ENCODE measurements at regions not wholly inside any gene's neighbourhood (a gene's known extent, or its start where the extent isn't known, plus 50 kb on each side); places are given as distances from the start of the nearest gene placed in this dataset.

GRCh38 chr13:73782450-73783449 lies 351.5 kb downstream of the KLF12 start:
- DNase-seq, result no peak

- DNase-seq, result no peak
These were observed 352.8 kb downstream of the KLF12 start for GRCh38 chr13:73781384-73781783.

- no peak for DNase-seq
These were observed 354.3 kb downstream of the KLF12 start for GRCh38 chr13:73779881-73780280.

GRCh38 chr13:73778242-73778864 lies 355.9 kb downstream of the KLF12 start:
- DNase-seq, result no peak

- DNase-seq, result no peak
These were observed 357.1 kb downstream of the KLF12 start for GRCh38 chr13:73777134-73777533.

GRCh38 chr13:73776151-73776785 lies 357.9 kb downstream of the KLF12 start:
- no peak for DNase-seq

GRCh38 chr13:73773168-73773549 lies 361.0 kb downstream of the KLF12 start:
- DNase-seq, result no peak

GRCh38 chr13:73772449-73773167 lies 361.6 kb downstream of the KLF12 start:
- DNase-seq, result no peak

GRCh38 chr13:73767747-73768315 lies 366.4 kb downstream of the KLF12 start:
- no peak for DNase-seq

- DNase-seq, result no peak
These were observed 366.9 kb downstream of the KLF12 start for GRCh38 chr13:73767191-73767741.

- DNase-seq, result peak in 1 of 2 experiments; percentile 54
These were observed 368.4 kb downstream of the KLF12 start for GRCh38 chr13:73765651-73766384.

- DNase-seq, result no peak
These were observed 374.8 kb downstream of the KLF12 start for GRCh38 chr13:73759434-73759833.

GRCh38 chr13:73757481-73758233 lies 376.5 kb downstream of the KLF12 start:
- DNase-seq, result no peak

- no peak for DNase-seq
These were observed 379.4 kb downstream of the KLF12 start for GRCh38 chr13:73754727-73755292.

GRCh38 chr13:73754241-73754640 lies 380.0 kb downstream of the KLF12 start:
- DNase-seq, result no peak

GRCh38 chr13:73751290-73751689 lies 382.9 kb downstream of the KLF12 start:
- DNase-seq, result no peak

- DNase-seq, result no peak
These were observed 385.8 kb downstream of the KLF12 start for GRCh38 chr13:73748404-73748803.

GRCh38 chr13:73745190-73745589 lies 389.0 kb downstream of the KLF12 start:
- no peak for DNase-seq

GRCh38 chr13:73742982-73743381 lies 391.2 kb downstream of the KLF12 start:
- no peak for DNase-seq

GRCh38 chr13:73741742-73742141 lies 392.5 kb downstream of the KLF12 start:
- no peak for DNase-seq
